ENCODE measurements at regions not wholly inside any gene's neighbourhood (a gene's known extent, or its start where the extent isn't known, plus 50 kb on each side); places are given as distances from the start of the nearest gene placed in this dataset.

DNA sequence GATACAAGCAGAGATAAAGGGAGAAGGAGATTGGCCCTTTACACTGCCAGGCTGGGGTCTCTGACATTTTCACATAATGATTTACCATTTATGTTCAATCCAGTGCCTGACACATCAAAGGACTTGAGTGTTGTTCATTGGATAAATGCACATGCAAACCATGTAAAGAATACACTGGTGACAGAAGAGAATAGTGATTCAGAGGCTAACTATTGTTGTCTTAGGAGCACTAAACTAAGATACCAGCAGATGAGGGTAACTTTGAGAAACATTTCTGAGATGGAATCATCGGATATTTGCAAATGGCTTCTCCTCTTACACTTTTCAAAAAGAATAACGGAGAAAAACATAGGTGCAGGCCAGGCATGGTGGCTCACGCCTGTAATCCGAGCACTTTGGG lies 67.3 kb upstream of the HHIP start:
- H3K4me1 ChIP-seq (ENCODE audit: low read length) = no peaks in the 10 kb centered on the region
- no peak overlapping the region for H3K4me2 ChIP-seq (ENCODE audit: low read depth, low read length, poor library complexity, severe bottlenecking)
- H3K27ac ChIP-seq (ENCODE audit: low read length) = no peak overlapping the region

DNA sequence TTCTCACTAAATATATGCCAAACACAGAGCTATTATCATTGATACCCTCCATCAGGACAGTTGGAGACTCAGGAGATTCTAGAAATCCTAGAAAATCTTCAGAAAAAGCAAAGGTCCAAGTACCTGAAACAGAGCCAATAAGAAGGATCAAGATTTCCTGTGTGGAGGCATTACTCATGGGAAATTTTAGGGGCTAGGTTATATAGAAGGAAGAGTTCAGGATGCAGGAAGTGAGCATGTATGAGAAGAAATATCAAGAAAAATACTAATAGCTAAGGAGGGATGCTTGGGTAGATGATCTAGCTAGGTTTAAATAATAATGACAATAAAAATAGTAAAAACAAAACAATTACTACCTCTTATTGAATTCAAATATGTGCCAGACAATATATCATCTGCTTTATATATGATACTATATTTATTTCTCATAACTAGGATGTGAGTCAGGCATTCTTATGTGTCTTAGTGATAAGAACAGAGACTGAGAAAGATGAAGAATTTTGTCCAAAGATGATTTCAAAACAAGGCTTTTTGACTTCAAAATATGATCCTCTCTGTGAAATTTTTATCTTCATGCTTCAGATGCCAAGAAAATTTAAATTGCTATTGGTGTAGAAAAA lies 66.4 kb upstream of the HHIP start:
- Histone ChIP-seq H3K4me2 (ENCODE audit: low read depth, low read length, poor library complexity, severe bottlenecking) (no peak overlapping the region), H3K9me3 (ENCODE audit: low read length) (no peaks in the 10 kb centered on the region), H3K36me3 (ENCODE audit: insufficient read depth, low read length) (no peaks in the 10 kb centered on the region), H2AFZ (ENCODE audit: low read length) (no peak overlapping the region), H4K20me1 (ENCODE audit: insufficient read depth, low read depth, low read length) (no peaks in the 10 kb centered on the region), H3K9me2 (replicated peaks; ENCODE audit: insufficient read depth, low read length) (no peaks in the 10 kb centered on the region), H3K4me3 (ENCODE audit: low read length) (no peak overlapping the region), H3K27me3 (ENCODE audit: low read length) (no peaks in the 10 kb centered on the region), H3K79me2 (ENCODE audit: low read length) (no peaks in the 10 kb centered on the region), H3K9ac (ENCODE audit: low read length) (no peak overlapping the region), H3K27ac (ENCODE audit: low read length) (no peak overlapping the region), H3K4me1 (ENCODE audit: low read length) (no peaks in the 10 kb centered on the region)
- no peak for DNase-seq

More for the DNA sequence above, 67.3 kb upstream of the HHIP start:
- Histone ChIP-seq H3K4me3 (ENCODE audit: low read length) (no peak overlapping the region), H4K20me1 (ENCODE audit: insufficient read depth, low read depth, low read length) (no peaks in the 10 kb centered on the region), H3K9me2 (replicated peaks; ENCODE audit: insufficient read depth, low read length) (no peaks in the 10 kb centered on the region), H3K9me3 (ENCODE audit: low read length) (no peaks in the 10 kb centered on the region), H3K79me2 (ENCODE audit: low read length) (no peaks in the 10 kb centered on the region), H2AFZ (ENCODE audit: low read length) (no peak overlapping the region), H3K9ac (ENCODE audit: low read length) (no peak overlapping the region), H3K36me3 (ENCODE audit: insufficient read depth, low read length) (no peaks in the 10 kb centered on the region), H3K27me3 (ENCODE audit: low read length) (no peaks in the 10 kb centered on the region)
- DNase-seq = no peak

GRCh38 chr4:144580430-144580829 lies 65.5 kb upstream of the HHIP start:
- Histone ChIP-seq H3K4me2 (ENCODE audit: low read depth, low read length, poor library complexity, severe bottlenecking) (no peak overlapping the region), H3K27ac (ENCODE audit: low read length) (no peak overlapping the region), H2AFZ (ENCODE audit: low read length) (no peak overlapping the region)

GRCh38 chr4:144582105-144582850 lies 63.7 kb upstream of the HHIP start:
- H3K36me3 ChIP-seq (ENCODE audit: insufficient read depth, low read length) = no peaks in the 10 kb centered on the region
- no peaks in the 10 kb centered on the region for H3K79me2 ChIP-seq (ENCODE audit: low read length)
- no peaks in the 10 kb centered on the region for H4K20me1 ChIP-seq (ENCODE audit: insufficient read depth, low read depth, low read length)
- H3K4me1 ChIP-seq (ENCODE audit: low read length) = no peaks in the 10 kb centered on the region
- H2AFZ ChIP-seq (ENCODE audit: low read length) = no peak overlapping the region
- H3K4me2 ChIP-seq (ENCODE audit: low read depth, low read length, poor library complexity, severe bottlenecking) = no peak overlapping the region
- H3K9me2 ChIP-seq (replicated peaks; ENCODE audit: insufficient read depth, low read length) = no peaks in the 10 kb centered on the region
- no peak overlapping the region for H3K27ac ChIP-seq (ENCODE audit: low read length)
- H3K9me3 ChIP-seq (ENCODE audit: low read length) = no peaks in the 10 kb centered on the region
- no peaks in the 10 kb centered on the region for H3K27me3 ChIP-seq (ENCODE audit: low read length)
- no peak overlapping the region for H3K4me3 ChIP-seq (ENCODE audit: low read length)
- H3K9ac ChIP-seq (ENCODE audit: low read length) = no peak overlapping the region
- no peak for DNase-seq

More at GRCh38 chr4:144580430-144580829, 65.5 kb upstream of the HHIP start:
- H3K79me2 ChIP-seq (ENCODE audit: low read length) = no peaks in the 10 kb centered on the region
- H4K20me1 ChIP-seq (ENCODE audit: insufficient read depth, low read depth, low read length) = no peaks in the 10 kb centered on the region
- no peak overlapping the region for H3K9ac ChIP-seq (ENCODE audit: low read length)
- DNase-seq = no peak
- no peaks in the 10 kb centered on the region for H3K36me3 ChIP-seq (ENCODE audit: insufficient read depth, low read length)
- no peaks in the 10 kb centered on the region for H3K4me1 ChIP-seq (ENCODE audit: low read length)
- no peaks in the 10 kb centered on the region for H3K9me3 ChIP-seq (ENCODE audit: low read length)
- no peaks in the 10 kb centered on the region for H3K9me2 ChIP-seq (replicated peaks; ENCODE audit: insufficient read depth, low read length)
- H3K4me3 ChIP-seq (ENCODE audit: low read length) = no peak overlapping the region
- no peaks in the 10 kb centered on the region for H3K27me3 ChIP-seq (ENCODE audit: low read length)

DNA sequence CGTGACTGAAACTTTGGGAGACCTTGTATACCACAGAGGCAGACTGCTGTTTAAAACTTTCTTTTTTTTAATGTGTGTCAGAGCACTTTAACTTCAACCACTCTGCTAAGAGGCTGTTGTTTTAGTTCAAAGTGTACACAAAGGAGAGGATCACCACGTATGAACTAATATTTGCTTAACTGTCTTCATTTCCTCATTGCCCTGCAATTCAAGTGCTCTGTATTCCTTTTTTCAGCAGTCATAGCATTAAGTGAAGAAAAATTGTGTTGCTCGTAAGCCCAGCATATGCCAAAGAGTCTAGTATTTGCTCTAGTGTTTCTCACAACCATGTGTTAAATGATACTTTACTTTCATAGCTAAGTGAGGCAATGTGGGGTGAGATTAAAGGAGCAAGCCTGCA lies 63.0 kb upstream of the HHIP start:
- no peaks in the 10 kb centered on the region for H3K27me3 ChIP-seq (ENCODE audit: low read length)
- no peak overlapping the region for H2AFZ ChIP-seq (ENCODE audit: low read length)
- DNase-seq = no peak
- H3K4me1 ChIP-seq (ENCODE audit: low read length) = no peaks in the 10 kb centered on the region
- no peak overlapping the region for H3K4me2 ChIP-seq (ENCODE audit: low read depth, low read length, poor library complexity, severe bottlenecking)
- H3K9me3 ChIP-seq (ENCODE audit: low read length) = no peaks in the 10 kb centered on the region
- no peaks in the 10 kb centered on the region for H3K79me2 ChIP-seq (ENCODE audit: low read length)
- H3K4me3 ChIP-seq (ENCODE audit: low read length) = no peak overlapping the region
- H3K27ac ChIP-seq (ENCODE audit: low read length) = no peak overlapping the region
- no peak overlapping the region for H3K9ac ChIP-seq (ENCODE audit: low read length)
- H3K36me3 ChIP-seq (ENCODE audit: insufficient read depth, low read length) = no peaks in the 10 kb centered on the region
- no peaks in the 10 kb centered on the region for H3K9me2 ChIP-seq (replicated peaks; ENCODE audit: insufficient read depth, low read length)
- H4K20me1 ChIP-seq (ENCODE audit: insufficient read depth, low read depth, low read length) = no peaks in the 10 kb centered on the region

DNA sequence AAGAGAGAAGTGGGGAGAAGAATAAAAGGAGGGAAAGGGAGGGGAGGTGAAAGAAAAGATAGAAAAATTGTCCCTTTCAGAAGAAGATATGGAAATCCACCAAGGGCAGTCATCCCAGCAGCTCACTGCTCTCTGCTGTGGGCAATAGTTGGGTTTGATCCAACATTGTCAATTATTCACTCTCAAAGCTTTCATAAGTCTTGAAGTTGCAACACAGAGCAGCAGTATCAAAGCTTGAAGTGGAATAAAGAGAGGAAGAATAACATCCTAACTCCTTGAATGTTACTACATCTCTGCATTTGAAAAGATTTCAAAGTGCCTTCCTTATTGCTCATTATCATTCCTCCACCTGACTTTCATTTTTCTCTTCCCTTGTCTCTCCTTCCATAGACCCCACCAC lies 62.3 kb upstream of the HHIP start:
- H3K27me3 ChIP-seq (ENCODE audit: low read length) = no peaks in the 10 kb centered on the region
- H4K20me1 ChIP-seq (ENCODE audit: insufficient read depth, low read depth, low read length) = no peaks in the 10 kb centered on the region
- no peak overlapping the region for H2AFZ ChIP-seq (ENCODE audit: low read length)
- no peak overlapping the region for H3K27ac ChIP-seq (ENCODE audit: low read length)
- no peaks in the 10 kb centered on the region for H3K36me3 ChIP-seq (ENCODE audit: insufficient read depth, low read length)
- no peaks in the 10 kb centered on the region for H3K79me2 ChIP-seq (ENCODE audit: low read length)
- H3K9me3 ChIP-seq (ENCODE audit: low read length) = no peaks in the 10 kb centered on the region
- H3K9ac ChIP-seq (ENCODE audit: low read length) = no peak overlapping the region
- no peaks in the 10 kb centered on the region for H3K9me2 ChIP-seq (replicated peaks; ENCODE audit: insufficient read depth, low read length)
- no peak overlapping the region for H3K4me2 ChIP-seq (ENCODE audit: low read depth, low read length, poor library complexity, severe bottlenecking)
- DNase-seq = no peak
- H3K4me3 ChIP-seq (ENCODE audit: low read length) = no peak overlapping the region
- H3K4me1 ChIP-seq (ENCODE audit: low read length) = no peaks in the 10 kb centered on the region

DNA sequence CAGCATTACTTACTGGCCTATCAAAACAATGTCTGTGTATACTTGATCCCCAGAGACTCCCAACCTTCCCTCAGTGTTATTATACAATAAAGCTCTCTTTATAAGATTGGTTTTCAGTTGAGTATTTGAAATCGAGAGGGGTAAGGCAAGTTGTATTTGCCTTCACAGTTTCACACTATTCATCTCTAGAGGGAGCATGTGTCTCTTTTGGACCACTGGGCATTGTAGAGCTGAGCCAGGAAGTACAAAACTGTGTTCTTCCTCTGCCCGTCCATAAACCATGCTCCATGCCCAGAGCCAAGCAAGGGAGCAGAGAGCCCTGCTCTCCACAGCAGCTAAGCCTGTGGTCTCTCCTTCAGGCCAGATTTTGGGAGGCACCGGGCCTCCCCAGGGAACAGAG lies 61.5 kb upstream of the HHIP start:
- H3K9me2 ChIP-seq (replicated peaks; ENCODE audit: insufficient read depth, low read length) = no peaks in the 10 kb centered on the region
- H3K4me3 ChIP-seq (ENCODE audit: low read length) = no peak overlapping the region
- no peak overlapping the region for H3K27ac ChIP-seq (ENCODE audit: low read length)
- no peak overlapping the region for H3K4me2 ChIP-seq (ENCODE audit: low read depth, low read length, poor library complexity, severe bottlenecking)
- no peaks in the 10 kb centered on the region for H3K4me1 ChIP-seq (ENCODE audit: low read length)
- no peaks in the 10 kb centered on the region for H3K27me3 ChIP-seq (ENCODE audit: low read length)
- H3K9ac ChIP-seq (ENCODE audit: low read length) = no peak overlapping the region
- no peak for DNase-seq
- H2AFZ ChIP-seq (ENCODE audit: low read length) = no peak overlapping the region; the same call in 1 of the 2 replicates
- no peaks in the 10 kb centered on the region for H3K36me3 ChIP-seq (ENCODE audit: insufficient read depth, low read length)
- no peaks in the 10 kb centered on the region for H3K9me3 ChIP-seq (ENCODE audit: low read length)
- no peaks in the 10 kb centered on the region for H3K79me2 ChIP-seq (ENCODE audit: low read length)
- H4K20me1 ChIP-seq (ENCODE audit: insufficient read depth, low read depth, low read length) = no peaks in the 10 kb centered on the region

DNA sequence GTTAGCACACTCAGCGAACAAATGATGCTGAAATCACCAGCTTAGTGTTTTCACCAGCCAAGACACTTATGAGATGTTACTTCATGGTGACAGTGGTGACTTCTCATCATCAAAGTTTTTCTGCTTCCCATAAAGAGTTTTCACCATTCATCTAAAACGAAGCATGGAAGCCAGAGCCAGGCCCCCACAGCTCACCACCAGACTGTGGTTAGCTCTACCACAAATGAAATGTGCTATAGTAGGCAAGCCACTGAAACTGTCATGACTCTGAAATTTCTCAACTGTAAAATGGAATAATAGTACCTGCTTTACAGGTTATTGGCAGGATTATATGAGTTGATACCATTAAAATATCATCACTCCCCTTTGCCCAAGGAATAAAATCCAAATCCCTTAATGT lies 56.4 kb upstream of the HHIP start:
- Histone ChIP-seq H3K4me1 (ENCODE audit: low read length) (no peaks in the 10 kb centered on the region), H2AFZ (ENCODE audit: low read length) (no peak overlapping the region)

More for the DNA sequence above, 56.4 kb upstream of the HHIP start:
- no peaks in the 10 kb centered on the region for H3K9me2 ChIP-seq (replicated peaks; ENCODE audit: insufficient read depth, low read length)
- no peaks in the 10 kb centered on the region for H3K79me2 ChIP-seq (ENCODE audit: low read length)
- no peaks in the 10 kb centered on the region for H3K9me3 ChIP-seq (ENCODE audit: low read length)
- no peak overlapping the region for H3K9ac ChIP-seq (ENCODE audit: low read length)
- no peak overlapping the region for H3K4me3 ChIP-seq (ENCODE audit: low read length)
- H3K27ac ChIP-seq (ENCODE audit: low read length) = no peak overlapping the region
- no peak overlapping the region for H3K4me2 ChIP-seq (ENCODE audit: low read depth, low read length, poor library complexity, severe bottlenecking)
- no peaks in the 10 kb centered on the region for H3K27me3 ChIP-seq (ENCODE audit: low read length)
- no peak for DNase-seq
- no peaks in the 10 kb centered on the region for H3K36me3 ChIP-seq (ENCODE audit: insufficient read depth, low read length)
- H4K20me1 ChIP-seq (ENCODE audit: insufficient read depth, low read depth, low read length) = no peaks in the 10 kb centered on the region
